ENCODE measurements at regions not wholly inside any gene's neighbourhood (a gene's known extent, or its start where the extent isn't known, plus 50 kb on each side); places are given as distances from the start of the nearest gene placed in this dataset.

DNA sequence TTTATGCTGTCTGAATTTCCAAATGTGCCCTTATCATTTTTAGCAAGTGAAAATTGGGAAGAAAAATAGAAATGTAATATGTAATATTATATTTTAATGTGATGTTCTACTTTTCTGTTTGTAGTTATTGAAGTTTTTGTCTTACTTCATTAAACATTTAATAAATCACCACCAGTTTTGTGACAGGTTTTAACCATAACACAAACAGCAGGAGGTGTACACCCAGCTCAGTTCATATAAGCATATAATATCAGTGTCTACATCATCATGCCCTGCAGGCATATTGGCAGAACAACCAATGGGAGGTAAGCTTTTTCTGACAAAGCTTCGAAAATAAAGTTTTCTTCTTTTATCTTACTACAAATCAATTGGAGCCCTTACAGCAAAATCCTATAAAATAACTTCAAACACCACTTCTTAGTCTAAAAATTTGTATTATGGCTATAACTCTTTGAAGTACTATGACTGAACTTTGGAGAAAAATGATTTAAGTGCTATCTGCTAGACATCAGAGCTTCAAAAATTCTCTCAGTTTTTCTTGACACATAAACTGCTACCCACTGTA lies 236.7 kb downstream of the BARHL2 start:
- no peak for TF ChIP-seq CTCF (IDR thresholded peaks at IDR 0.05)
- no peak for TF ChIP-seq POLR2A (IDR thresholded peaks at IDR 0.05)
